NCI-H2196 treated with DMSO at 0.1 percent for 48 hours (cell line): ENCODE measurements at regions not wholly inside any gene's neighbourhood (a gene's known extent, or its start where the extent isn't known, plus 50 kb on each side); places are given as distances from the start of the nearest gene placed in this dataset.

Experiments used
- DNase-seq: peaks from one replicate; lab custom pipeline; 2025; ENCODE audit not compliant: unreplicated experiment; lab: John Stamatoyannopoulos, UW

- no peak for DNase-seq
These were observed 514.2 kb upstream of the DIPK2B start for GRCh38 chrX:45714866-45715265.

GRCh38 chrX:45712067-45712466 is 511.4 kb upstream of the DIPK2B start:
- no peak for DNase-seq

GRCh38 chrX:45711231-45711630 is 510.6 kb upstream of the DIPK2B start:
- DNase-seq, result no peak

GRCh38 chrX:45710081-45710801 is 509.6 kb upstream of the DIPK2B start:
- DNase-seq, result no peak

- DNase-seq, result no peak
These were observed 508.7 kb upstream of the DIPK2B start for GRCh38 chrX:45709381-45709780.

GRCh38 chrX:45699158-45699557 is 498.5 kb upstream of the DIPK2B start:
- DNase-seq, result no peak

- no peak for DNase-seq
These were observed 496.9 kb upstream of the DIPK2B start for GRCh38 chrX:45697591-45697990.

GRCh38 chrX:45696736-45697135 is 496.1 kb upstream of the DIPK2B start:
- DNase-seq, result no peak

- no peak for DNase-seq
These were observed 489.3 kb upstream of the DIPK2B start for GRCh38 chrX:45689971-45690370.

GRCh38 chrX:45683914-45684313 is 483.2 kb upstream of the DIPK2B start:
- DNase-seq, result no peak

- no peak for DNase-seq
These were observed 481.2 kb upstream of the DIPK2B start for GRCh38 chrX:45681891-45682290.

- DNase-seq, result no peak
These were observed 469.2 kb upstream of the DIPK2B start for GRCh38 chrX:45669715-45670340.

- no peak for DNase-seq
These were observed 468.2 kb upstream of the DIPK2B start for GRCh38 chrX:45668686-45669443.

GRCh38 chrX:45667666-45668065 is 467.0 kb upstream of the DIPK2B start:
- no peak for DNase-seq

- no peak for DNase-seq
These were observed 464.1 kb upstream of the DIPK2B start for GRCh38 chrX:45664727-45665290.

- DNase-seq, result no peak
These were observed 459.8 kb upstream of the DIPK2B start for GRCh38 chrX:45660477-45660876.

- DNase-seq, result no peak
These were observed 432.7 kb upstream of the DIPK2B start for GRCh38 chrX:45633419-45633818.

- DNase-seq, result no peak
These were observed 431.8 kb upstream of the DIPK2B start for GRCh38 chrX:45632506-45632905.

- no peak for DNase-seq
These were observed 429.4 kb upstream of the DIPK2B start for GRCh38 chrX:45630078-45630477.

GRCh38 chrX:45628041-45628440 is 427.4 kb upstream of the DIPK2B start:
- DNase-seq, result no peak

GRCh38 chrX:45623266-45623665 is 422.6 kb upstream of the DIPK2B start:
- DNase-seq, result no peak

GRCh38 chrX:45622538-45622937 is 421.9 kb upstream of the DIPK2B start:
- no peak for DNase-seq
